HG03280 (cell line): ENCODE measurements at regions not wholly inside any gene's neighbourhood (a gene's known extent, or its start where the extent isn't known, plus 50 kb on each side); places are given as distances from the start of the nearest gene placed in this dataset.
"Not testable (repeated sequence)": the region's sequence is repeated elsewhere in the genome, so short reads cannot be mapped to it uniquely, and the experiment has no call there.

Experiments used
- ATAC-seq: cut with Tn5 transposase; IDR thresholded peaks from one replicate; pipeline ENCODE4 v1.9.1; 2021; ENCODE audit warnings: mild to moderate bottlenecking, moderate library complexity; ENCODE audit not compliant: unreplicated experiment

DNA sequence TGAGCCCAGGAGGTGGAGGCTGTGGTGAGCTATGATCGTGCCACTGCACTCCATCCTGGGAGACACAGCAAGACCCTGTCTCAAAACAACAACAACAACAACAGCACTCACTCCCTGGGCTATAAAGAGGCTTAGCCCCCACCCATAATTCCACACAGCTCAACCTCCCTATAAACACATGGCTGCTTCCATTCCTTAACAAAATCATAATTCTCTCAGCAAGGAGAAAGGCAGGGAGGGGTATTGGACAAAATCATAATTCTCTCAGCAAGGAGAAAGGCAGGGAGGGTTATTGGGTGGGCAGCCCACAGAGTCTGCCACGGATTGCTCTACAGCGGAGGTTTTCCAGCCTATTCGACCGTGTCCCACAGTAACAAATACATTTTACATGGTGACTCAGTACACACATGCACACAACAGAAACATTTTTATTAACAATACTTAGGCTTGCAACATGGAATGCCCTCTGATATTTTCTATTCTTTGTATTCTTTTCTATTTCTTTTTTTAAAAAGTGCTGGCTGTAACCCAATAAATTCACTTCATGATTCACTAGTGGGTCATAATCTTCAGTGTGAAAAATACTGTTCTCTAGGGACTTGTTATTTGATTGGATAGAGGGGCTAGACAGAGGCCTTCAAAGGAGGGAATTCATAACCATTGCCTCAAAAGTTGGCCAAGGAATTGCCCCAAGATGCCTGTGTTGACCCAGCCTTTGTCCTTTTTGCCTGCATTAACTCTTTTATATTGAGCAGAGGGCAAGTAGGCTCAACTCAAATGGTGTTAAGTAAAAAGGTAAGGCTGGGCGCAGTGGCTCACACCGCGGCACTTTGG is 50.6 kb upstream of the ZMYND8 start:
- ATAC-seq: no peak

DNA sequence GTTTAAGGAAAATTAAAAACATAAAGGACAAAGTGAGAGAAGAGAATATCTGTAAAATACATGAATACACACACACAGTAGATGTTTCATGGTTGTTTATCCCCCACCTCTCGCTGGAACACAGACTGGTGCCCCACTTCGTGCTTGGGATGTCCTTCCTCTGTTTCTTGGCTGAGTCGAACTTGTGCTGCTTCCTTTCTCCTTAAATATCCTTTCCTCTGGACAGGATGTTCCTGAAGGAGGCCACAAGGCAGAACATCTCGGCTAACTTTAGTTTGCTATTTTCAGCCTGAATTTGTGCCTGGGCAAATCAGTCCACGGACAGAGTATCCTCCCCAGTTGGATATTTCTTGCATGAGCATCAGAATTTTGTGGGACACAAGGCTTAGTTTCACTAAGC is 54.7 kb upstream of the ZMYND8 start:
- ATAC-seq: no peak

DNA sequence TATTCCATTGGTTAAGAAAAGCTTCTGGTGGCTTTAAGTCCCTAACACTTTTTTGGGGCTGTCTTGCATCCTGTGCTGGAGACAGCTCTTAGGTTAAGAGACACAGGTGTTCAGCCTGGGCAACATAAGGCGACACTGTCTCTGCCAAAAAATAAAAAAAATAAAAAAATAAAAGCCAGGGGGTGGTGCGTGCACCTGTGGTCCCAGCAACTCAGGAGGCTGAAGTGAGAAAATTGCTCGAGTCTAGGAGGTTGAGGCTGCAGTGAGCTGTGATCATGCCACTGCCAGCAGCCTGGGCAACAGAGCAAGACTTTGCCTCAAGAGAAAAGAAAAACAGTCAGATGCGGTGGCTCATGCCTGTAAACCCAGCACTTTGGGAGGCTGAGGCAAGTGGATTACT is 55.6 kb upstream of the ZMYND8 start:
- no peak for ATAC-seq

DNA sequence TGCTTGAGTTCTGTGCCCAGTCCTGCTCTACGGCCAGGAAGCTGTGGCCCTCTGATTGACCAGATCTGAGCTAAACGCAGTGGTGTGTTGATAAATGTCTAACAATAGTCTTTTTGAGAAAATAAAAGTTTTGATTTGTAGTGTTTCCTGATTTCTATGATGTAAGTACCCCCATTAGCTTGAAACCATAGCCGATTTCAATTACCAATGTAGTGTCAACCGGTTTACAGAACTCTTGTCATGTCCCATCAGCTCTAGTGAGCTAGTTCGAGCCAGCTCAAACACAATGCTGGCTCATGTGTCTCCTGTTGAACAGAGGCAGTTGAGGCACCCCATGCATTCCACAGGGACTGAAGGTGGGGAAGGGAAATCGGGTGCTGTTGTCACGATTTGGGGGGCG is 56.7 kb upstream of the ZMYND8 start:
- no peak for ATAC-seq

DNA sequence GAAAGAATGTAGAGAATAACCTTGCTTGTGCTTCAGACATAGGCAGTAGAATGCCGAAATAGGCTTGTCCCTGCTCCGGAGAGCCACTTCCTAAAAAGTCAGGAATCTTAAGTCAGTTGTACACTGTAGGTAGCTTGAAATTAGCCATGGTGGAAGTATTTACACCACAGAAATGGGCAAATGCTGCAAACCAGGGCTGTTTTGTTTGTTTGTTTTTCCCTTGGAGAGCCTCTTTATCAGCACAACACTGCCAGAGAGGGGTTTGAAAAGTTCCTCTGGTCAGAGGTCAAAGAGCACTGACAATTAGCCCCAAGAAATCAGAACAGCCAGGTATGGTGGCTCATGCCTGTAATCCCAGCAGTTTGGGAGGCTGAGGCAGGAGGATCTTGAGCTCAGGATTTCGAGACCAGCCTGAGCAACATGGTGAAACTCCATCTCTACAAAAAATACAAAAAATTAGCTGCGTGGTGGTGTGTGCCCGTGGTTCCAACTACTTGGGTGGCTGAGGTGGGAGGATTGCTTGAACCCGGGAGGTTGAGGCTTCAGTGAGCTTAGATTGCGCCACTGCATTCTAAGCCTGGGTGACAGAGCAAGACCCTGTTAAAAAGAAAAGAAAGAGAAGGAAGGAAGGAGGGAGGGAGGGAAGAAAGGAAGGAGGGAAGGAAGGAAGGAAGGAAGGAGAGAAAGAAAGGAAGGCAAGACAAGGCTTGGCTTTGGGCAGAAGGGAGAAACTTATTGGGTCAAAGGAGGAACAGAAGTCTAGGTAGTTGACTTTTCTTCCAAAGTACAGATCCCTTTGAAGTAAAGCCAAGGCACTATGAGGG is 61.0 kb upstream of the ZMYND8 start:
- ATAC-seq: no peak

DNA sequence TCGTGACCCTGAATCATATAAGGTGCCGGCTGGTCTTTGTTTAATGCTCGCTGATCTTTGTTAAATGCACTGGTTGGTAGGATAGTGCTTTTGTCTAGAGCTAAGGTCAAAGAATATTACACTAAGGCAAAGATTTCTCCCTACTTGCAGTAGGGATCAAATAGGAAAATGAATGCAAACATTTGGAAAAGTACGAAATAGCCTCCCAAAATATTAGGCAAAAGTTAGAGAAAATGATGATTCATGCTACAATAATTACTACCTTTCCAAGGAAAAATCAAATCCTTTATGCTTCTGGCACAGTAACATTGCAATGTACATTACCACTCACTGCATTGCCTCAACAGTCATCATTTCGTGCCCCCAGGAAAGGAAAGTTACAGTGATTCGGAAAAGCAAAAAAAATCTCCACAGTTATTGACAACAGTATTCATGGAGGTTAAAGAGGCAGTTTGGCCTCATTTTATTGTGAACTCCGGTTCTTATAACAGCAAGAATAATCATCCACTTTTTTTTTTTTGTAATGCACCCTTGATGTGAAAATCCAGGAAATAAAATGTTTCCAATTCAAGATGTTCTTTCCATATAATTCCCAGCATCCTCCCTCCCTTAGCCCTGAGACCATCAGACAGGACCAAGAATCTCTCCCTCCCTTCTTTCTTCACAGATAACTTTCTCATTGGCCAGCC is 61.7 kb upstream of the ZMYND8 start:
- no peak for ATAC-seq

DNA sequence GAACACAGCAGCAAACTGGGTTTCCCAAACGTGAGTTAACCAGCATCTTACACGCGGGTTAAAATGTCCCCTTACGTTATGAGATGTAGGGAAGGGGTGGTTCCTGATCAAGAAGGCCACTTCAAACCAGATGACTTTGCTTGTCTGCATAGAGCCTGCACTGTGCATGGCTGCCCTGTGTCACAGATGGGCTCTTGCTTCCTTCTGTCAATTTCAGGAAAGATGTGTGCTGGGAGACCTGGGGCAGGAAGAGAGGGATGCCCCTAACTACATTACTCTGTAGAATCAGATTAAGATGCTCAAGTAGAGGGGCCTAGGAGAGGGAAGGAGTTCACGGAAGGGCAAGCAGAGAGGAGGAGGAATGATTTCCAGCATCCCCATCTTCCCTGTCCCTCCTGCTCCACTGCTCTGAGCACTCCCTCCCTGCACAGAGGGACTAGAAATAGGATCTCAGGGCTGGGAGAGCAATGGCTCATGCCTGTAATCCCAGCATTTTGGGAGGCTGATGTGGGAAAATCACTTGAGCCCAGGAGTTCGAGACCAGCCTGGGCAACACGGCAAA is 63.5 kb upstream of the ZMYND8 start:
- no peak for ATAC-seq

DNA sequence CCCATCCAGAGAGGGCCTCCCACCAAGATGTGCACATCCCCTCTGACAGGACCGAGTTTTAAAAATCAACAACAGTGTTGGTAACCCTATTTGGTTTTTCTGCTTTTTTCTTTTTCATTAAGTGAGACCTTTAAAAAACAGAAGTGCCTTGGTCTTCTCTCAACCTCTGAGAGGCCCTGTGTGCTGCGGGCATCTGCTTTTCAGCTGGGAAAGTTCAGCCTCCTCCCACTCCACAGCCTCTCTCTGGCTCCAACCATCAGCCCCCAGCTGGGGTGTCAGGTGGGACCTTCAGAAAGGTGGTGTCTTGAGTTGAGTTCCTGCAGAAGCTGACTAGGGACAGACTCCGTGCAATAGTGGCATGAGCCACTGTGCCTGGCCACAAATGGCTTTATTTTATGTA is 64.6 kb upstream of the ZMYND8 start:
- ATAC-seq: no peak

DNA sequence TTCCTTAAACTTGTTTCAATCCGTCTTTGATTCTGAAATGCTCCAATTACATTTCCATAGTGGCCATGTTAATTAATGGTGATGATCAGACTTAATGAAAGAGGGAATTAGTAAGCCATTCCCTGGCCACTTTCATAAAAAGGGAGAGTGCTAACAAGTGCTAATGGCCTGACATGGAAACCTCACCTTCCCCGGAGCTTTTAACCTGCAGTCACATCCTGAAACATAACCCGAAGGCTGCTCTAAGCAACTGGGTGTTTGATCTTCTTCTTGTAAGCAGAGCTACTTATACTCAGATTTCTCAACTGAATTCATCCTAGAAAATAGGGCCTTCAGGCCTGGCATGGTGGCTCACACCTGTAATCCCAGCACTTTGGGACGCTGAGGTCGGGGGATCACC is 67.1 kb upstream of the ZMYND8 start:
- ATAC-seq: no peak

DNA sequence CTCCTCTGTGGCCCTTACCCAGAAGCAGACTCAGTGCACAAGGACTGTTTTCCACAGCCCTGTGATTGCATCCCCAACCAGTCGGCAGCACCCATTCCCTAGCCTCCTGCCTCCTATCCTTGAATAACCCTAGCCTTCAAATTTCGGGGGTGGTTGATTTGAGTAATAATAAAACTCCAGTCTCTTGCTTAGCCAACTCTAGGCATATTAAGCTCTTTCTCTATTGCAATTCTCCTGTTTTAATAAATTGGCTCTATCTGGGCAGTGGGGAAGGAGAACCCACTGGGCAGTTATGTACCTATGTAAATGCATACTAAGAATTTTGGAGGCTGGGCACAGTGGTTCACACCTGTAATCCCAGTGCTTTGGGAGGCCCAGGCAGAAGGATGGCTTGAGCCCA is 70.6 kb upstream of the ZMYND8 start:
- no peak for ATAC-seq

DNA sequence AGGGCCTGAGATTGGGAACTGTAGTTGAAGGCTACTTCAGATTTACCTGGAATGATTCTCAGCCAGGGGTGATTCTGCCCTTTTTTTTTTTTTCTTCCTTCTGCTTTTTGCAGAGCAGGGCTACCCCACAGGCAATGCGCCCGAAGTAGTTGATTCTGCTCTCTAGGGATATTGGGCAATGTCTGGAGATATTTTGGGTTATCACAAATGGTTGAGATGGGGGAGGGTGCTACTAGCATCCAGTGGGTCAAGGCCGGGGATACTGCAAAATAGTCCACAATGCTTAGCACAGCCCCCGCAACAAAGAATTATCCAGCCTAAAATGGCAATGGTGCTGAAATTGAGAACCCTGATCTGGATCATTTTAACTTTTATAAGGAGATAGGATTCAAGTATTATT is 71.2 kb upstream of the ZMYND8 start:
- ATAC-seq: no peak

DNA sequence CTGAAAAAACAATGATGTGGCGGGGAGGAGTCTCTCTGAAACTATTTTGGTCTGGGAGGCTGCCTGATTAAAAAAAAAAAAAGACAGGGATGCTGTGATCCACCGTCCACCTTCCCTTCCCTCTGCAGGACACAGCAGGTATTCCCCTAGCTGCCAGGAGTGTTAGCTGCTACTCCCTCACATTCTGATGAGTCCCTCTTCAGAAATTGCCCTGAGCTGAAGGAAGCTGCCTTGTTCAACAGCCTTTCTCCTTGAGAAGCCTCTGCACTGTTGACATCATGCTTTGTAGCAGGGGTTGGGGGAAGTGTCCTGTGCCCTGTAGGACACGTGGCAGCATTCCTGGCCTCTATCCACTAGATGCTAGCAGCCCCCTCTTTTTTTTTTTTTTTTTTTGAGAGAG is 71.7 kb upstream of the ZMYND8 start:
- no peak for ATAC-seq

DNA sequence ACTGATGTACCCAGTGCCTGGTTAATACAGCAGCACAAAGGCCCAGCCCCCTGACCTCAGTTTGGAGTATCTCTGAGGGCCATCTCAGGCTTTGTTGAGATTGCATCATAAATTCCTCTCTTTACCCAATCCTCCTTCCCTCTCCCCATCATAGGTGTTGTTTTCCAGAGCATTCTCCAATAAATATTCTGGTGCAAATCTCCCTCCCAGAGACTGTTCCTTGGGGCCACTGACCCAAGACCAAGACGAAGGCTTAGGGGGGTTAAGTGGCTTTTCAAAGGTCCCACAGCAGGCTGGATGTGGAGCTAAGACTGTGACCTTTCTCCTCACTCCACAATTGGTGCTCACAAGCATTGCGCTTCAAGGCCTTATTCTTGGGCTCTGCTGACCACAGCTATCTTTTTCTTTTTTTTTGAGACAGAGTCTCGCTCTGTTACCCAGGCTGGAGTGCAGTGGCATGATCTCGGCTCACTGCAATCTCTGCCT is 72.4 kb upstream of the ZMYND8 start:
- ATAC-seq: no peak

DNA sequence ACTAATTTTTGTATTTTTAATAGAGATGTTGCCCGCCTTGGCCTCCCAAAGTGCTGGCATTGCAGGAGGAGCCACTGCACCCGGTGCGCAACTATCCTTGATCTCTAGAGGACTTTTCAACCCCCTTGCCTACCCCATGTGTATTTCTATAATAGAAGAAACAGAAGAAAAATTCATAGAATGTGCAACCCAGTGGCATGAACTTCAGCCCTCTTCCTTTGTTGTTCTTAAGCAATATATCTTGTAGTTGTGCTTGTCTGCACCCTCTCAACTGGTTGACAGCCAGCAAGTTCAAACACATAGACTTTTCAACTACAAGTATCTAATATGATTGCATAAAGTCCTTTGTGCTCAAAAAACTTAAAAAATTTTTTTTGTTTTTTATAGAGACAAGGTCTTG is 72.3 kb upstream of the NCOA3 start:
- ATAC-seq: no peak

DNA sequence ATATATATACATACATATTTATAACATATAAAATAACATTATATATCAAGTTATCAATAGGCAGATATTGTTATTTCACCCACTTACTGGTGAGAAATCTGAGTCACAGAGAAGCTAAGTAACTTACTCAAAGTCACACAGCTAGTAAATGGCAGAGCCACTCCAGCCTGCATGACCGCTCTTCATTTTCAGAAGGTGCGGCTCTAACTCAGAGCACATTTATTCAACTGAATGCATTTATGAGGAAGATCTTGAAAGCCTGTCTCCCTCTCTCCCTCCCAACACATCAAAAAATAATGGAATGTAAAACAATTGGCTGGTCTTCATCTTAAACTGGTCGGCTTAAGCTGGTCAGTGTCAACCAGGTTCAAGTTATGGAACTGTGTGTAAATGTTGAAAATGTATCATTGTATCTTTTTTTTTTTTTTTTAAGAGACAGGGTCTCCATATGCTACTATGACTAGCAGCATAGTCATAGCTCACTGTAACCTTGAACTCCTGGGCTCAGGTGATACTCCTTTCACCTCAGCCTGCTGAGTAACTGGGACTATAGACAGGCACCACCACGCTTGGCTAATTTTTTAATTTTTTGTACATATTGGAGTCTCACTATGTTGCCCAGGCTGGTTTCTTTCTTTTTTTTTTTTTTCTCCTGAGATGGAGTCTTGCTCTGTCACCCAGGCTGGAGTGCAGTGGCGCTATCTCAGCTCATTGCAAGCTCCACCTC is 70.7 kb upstream of the NCOA3 start:
- ATAC-seq: no peak

DNA sequence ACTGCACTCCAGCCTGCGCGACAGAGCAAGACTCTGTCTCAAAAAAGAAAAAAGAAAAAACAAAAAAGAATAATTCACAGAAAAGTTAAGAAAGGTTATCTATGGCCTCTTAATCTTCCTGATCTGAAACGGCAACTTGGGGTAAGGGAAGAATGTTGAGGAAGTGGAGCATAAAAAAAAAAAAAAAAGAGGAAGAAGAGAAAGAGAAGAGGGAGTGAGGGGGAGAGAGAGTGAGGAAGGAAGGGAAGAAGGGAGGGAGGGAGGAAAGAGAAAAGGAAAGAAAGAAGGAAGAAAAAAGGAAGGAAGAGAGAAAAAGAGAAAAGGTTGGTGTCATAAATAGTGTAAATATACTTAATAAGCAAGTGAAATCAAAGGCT is 68.9 kb upstream of the NCOA3 start:
- ATAC-seq: no peak

DNA sequence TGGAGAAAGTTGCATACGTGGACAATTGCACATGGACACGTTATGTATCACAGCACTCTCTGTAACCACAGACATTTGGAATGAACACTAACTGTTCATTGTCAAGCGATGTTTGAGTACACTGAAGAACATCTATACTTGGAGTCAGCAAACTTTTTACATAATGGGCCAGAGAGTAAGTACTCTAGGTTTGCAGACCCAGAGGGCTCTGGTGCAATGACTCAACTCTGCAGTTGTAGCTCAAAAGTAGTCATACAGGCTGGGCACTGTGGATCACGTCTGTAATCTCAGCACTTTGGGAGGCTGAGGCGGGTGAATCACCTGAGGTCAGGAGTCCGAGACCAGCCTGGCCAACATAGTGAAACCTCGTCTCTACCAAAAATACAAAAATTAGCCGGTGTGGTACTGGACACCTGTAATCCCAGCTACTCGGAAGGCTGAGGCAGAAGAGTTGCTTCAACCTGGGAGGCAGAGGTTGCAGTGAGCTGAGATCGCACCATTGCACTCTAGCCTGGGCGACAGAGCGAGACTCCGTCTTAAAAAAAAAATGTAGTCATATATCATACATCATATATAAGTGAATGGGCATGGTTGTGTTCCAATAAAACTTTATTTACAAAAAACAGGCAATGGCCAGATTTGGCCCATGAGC is 67.4 kb upstream of the NCOA3 start:
- not testable (repeated sequence) for ATAC-seq

DNA sequence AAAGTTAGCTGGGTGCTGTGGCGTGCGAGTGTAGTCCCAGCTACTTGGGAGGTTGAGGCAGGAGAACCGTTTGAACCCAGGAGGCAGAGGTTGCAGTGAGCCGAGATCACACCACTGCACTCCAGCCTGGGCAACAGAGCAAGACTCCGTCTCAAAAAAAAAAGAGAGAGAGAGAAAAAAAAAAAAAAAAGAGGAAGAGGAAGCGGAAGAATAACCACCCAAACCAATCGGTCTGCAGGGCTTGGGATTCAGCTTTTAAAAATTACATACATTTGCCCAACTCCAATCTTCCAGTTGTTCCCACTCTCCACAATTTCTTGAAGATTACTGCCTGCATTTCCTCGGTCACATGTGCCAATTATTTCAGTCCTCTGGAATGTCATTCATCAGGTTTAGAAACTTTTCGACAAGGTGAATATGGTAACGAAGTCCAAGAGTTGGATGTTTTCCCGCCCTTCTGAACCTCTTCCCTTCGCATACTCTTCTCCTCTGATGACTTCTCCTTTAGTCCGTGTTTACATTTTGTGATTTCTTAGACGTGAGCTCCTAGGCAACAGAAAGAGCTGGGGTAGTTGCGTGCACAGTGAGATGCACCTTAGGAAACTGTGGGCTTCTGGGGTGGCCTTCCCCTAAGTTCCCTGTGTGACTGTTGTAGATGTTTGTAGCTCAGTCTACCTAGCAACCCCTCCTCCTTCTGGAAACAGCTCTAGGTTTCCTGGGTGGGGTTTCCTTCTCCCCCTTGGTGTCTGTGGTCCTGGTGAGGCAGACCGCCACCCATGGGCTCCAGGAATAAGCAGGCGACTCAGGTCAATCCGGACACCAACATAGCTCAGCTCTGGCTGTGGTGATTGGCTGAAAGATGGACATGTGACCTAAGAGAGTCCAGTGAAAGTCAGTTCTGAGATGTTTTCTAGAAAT is 63.0 kb upstream of the NCOA3 start:
- peak; percentile 58 for ATAC-seq
